Osteoblast (primary cell): ENCODE measurements at regions not wholly inside any gene's neighbourhood (a gene's known extent, or its start where the extent isn't known, plus 50 kb on each side); places are given as distances from the start of the nearest gene placed in this dataset.

Experiments used
- DNase-seq: peaks from one replicate; pipeline ENCODE4 v3.0.0; 2011; ENCODE audit warnings: low spot score, mixed read lengths; ENCODE audit not compliant: insufficient read length; ENCODE audit errors: missing footprints
- H2AFZ ChIP-seq: 2 replicates; pipeline ENCODE4 v1.6.0; 2011; ENCODE audit warnings: mild to moderate bottlenecking, low read length
- H3K27ac ChIP-seq: 2 replicates; pipeline ENCODE4 v1.5.1; 2011; ENCODE audit warnings: mild to moderate bottlenecking, low read depth, low read length, moderate library complexity
- H3K27me3 ChIP-seq: 2 replicates; pipeline ENCODE4 v1.6.0; 2012; ENCODE audit warnings: mild to moderate bottlenecking, control low read depth, inconsistent platforms, low read length, moderate library complexity; ENCODE audit not compliant: insufficient read depth
- H3K36me3 ChIP-seq: 2 replicates; pipeline ENCODE4 v1.5.1; 2011; ENCODE audit warnings: mild to moderate bottlenecking, low read length, control low read depth, moderate library complexity; ENCODE audit not compliant: insufficient read depth
- H3K4me1 ChIP-seq: 2 replicates; pipeline ENCODE4 v1.5.1; 2011; ENCODE audit warnings: mild to moderate bottlenecking, low read length, control low read depth, moderate library complexity; ENCODE audit not compliant: insufficient read depth
- H3K4me2 ChIP-seq: 2 replicates; pipeline ENCODE4 v1.6.0; 2011; ENCODE audit warnings: mild to moderate bottlenecking, low read length; ENCODE audit not compliant: insufficient read depth
- H3K4me3 ChIP-seq: fragments of 200-600 bp; sonication (generic); 3 replicates; pipeline ENCODE4 v1.5.1; 2012; ENCODE audit warnings: mild to moderate bottlenecking, low read length, inconsistent platforms; ENCODE audit not compliant: insufficient read depth
- H3K79me2 ChIP-seq: 2 replicates; pipeline ENCODE4 v1.6.0; 2012; ENCODE audit warnings: mild to moderate bottlenecking, low read length, control low read depth, inconsistent platforms; ENCODE audit not compliant: insufficient read depth
- H3K9me3 ChIP-seq: 2 replicates; pipeline ENCODE4 v1.5.1; 2011; ENCODE audit warnings: low read depth, low read length, control low read depth
- H4K20me1 ChIP-seq: 2 replicates; pipeline ENCODE4 v1.6.0; 2012; ENCODE audit warnings: mild to moderate bottlenecking, low read length, control low read depth; ENCODE audit not compliant: insufficient read depth
- TF ChIP-seq, protein P1 (sequence below): IDR thresholded peaks from 2 replicates; pipeline ENCODE4 v1.5.1; 2011; ENCODE audit warnings: mild to moderate bottlenecking, low read depth, low read length, moderate library complexity; ENCODE audit errors: extremely low read depth

DNA sequence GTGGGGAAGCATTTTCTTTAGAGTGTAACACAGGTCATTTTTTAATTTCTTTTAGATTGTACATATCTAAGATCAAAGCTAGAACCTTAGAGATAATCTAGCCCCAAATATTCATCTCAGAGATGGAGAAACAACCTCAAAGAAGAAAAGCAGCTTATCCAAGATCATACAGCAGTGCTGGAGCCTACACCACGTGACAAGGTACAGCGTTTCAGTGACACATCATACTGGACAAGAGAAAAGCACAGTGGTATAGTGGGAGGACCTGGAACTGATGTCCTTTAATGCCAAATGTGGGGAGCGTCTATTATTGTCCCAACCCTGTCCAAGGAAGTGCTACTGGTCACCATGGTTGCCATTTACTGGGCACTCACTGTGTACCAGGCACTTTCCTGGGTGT, 445.8 kb downstream of the RPS24 start:
- no peak overlapping the region for H3K27ac ChIP-seq
- DNase-seq = no peak
- H3K4me2 ChIP-seq = no peak overlapping the region
- no peaks in the 10 kb centered on the region for H3K9me3 ChIP-seq
- H3K27me3 ChIP-seq = peaks cover 24% of the 10 kb centered on the region
- TF ChIP-seq, protein P1, sequence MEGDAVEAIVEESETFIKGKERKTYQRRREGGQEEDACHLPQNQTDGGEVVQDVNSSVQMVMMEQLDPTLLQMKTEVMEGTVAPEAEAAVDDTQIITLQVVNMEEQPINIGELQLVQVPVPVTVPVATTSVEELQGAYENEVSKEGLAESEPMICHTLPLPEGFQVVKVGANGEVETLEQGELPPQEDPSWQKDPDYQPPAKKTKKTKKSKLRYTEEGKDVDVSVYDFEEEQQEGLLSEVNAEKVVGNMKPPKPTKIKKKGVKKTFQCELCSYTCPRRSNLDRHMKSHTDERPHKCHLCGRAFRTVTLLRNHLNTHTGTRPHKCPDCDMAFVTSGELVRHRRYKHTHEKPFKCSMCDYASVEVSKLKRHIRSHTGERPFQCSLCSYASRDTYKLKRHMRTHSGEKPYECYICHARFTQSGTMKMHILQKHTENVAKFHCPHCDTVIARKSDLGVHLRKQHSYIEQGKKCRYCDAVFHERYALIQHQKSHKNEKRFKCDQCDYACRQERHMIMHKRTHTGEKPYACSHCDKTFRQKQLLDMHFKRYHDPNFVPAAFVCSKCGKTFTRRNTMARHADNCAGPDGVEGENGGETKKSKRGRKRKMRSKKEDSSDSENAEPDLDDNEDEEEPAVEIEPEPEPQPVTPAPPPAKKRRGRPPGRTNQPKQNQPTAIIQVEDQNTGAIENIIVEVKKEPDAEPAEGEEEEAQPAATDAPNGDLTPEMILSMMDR = no peak
- no peaks in the 10 kb centered on the region for H3K4me1 ChIP-seq
- no peak overlapping the region for H3K4me3 ChIP-seq
- H3K79me2 ChIP-seq = no peaks in the 10 kb centered on the region
- H2AFZ ChIP-seq = no peak overlapping the region
- H3K36me3 ChIP-seq = no peaks in the 10 kb centered on the region
- no peaks in the 10 kb centered on the region for H4K20me1 ChIP-seq

DNA sequence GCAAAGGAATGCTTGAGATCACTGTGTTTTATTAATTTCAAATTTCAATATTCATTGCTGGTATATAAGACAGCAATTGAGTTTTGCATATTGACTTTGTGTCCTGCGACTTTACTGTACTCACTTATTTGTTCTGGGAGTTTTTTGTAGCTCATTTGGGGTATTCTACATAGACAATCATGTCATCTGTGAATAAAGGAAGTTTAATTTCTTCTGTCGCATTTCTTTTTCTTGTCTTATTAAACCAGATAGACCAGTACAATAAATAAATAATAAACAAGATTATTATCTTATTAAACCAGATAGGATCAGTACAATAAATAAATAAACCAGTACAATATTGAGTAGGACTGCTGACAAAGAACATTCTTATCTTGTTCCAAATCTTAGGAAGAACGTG, 448.2 kb downstream of the RPS24 start:
- no peaks in the 10 kb centered on the region for H3K79me2 ChIP-seq
- H3K9me3 ChIP-seq = no peaks in the 10 kb centered on the region
- H2AFZ ChIP-seq = no peak overlapping the region
- no peaks in the 10 kb centered on the region for H3K4me1 ChIP-seq
- H3K27me3 ChIP-seq = peaks cover 20% of the 10 kb centered on the region
- no peak overlapping the region for H3K4me3 ChIP-seq
- H3K4me2 ChIP-seq = no peak overlapping the region
- TF ChIP-seq, protein P1 = no peak
- DNase-seq = no peak
- no peak overlapping the region for H3K27ac ChIP-seq
- H3K36me3 ChIP-seq = no peaks in the 10 kb centered on the region
- H4K20me1 ChIP-seq = no peaks in the 10 kb centered on the region

DNA sequence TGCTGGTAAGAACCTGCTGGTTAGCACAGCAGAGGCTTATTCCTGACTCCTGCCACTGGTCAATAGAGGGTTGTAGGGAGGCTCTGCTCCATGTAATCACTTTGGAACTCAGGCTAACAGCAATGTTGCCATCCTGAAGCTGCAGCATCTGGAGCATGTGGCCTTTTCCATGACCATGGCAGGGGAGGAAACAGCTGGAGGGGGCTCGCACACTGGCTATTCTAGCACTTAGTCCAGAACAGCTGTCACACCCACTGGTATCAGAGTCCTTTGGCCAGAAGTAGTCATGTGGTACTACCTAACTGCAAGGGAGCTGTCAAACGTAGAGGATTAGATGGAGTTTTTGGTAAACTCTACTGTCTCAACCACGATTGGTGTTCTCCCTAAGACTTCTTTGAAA, 450.0 kb downstream of the RPS24 start:
- Histone ChIP-seq H3K36me3 (no peaks in the 10 kb centered on the region), H3K9me3 (no peaks in the 10 kb centered on the region), H2AFZ (no peak overlapping the region), H3K79me2 (no peaks in the 10 kb centered on the region), H4K20me1 (no peaks in the 10 kb centered on the region), H3K4me2 (no peak overlapping the region), H3K4me3 (no peak overlapping the region), H3K27me3 (peaks cover 10% of the 10 kb centered on the region), H3K4me1 (no peaks in the 10 kb centered on the region), H3K27ac (no peak overlapping the region)
- TF ChIP-seq, protein P1 = no peak
- no peak for DNase-seq

DNA sequence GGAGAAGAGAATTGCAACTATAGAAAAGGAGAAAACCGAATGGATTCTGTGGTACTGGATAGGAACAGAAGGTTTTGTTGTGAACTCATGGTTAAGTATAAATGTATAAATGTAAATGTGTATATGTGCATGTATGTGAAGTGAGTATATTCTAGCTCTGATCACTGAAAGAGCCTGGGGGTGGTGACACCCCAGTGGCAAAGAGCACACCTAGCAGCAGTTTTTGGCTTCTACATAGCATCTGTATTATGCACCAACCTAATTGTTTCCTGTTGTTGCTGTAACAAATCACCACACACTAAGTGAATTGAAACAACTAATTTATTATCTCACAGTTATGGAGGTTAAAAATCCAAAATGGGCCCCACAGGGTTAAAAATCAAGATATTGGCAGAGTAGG, 455.4 kb downstream of the RPS24 start:
- Histone ChIP-seq H3K4me3 (no peak overlapping the region), H2AFZ (no peak overlapping the region), H3K4me1 (peaks cover 7% of the 10 kb centered on the region), H3K79me2 (no peaks in the 10 kb centered on the region), H3K9me3 (no peaks in the 10 kb centered on the region), H3K27me3 (no peaks in the 10 kb centered on the region), H3K36me3 (no peaks in the 10 kb centered on the region), H3K4me2 (no peak overlapping the region), H3K27ac (no peak overlapping the region), H4K20me1 (no peaks in the 10 kb centered on the region)
- DNase-seq = no peak
- TF ChIP-seq, protein P1 = no peak
